CD8-positive, alpha-beta memory T cell (primary cell): ENCODE measurements at regions not wholly inside any gene's neighbourhood (a gene's known extent, or its start where the extent isn't known, plus 50 kb on each side); places are given as distances from the start of the nearest gene placed in this dataset.
"Not testable (repeated sequence)": the region's sequence is repeated elsewhere in the genome, so short reads cannot be mapped to it uniquely, and the experiment has no call there.

Source experiments
- CTCF ChIA-PET: fragments of 350-600 bp; sonication (Branson Sonifier 250); formaldehyde crosslinking; loops from one replicate; lab custom pipeline; 2021; ENCODE audit warnings: antibody characterized with exemption; lab: Charles Lee
- POLR2A ChIA-PET: fragments of 350-600 bp; sonication (Branson Sonifier 250); formaldehyde crosslinking; loops from one replicate; lab custom pipeline; 2021; ENCODE audit warnings: antibody characterized with exemption; lab: Charles Lee
- DNase-seq, 5 donors: peaks; one replicate each; pipeline versions ENCODE4 v3.0.0 to v3.0.0-alpha.2; 2020 to 2022; ENCODE audit warnings: mixed read lengths in 1 of 5
- H3K27ac ChIP-seq: one replicate; pipeline ENCODE4 v1.7.0; 2013; ENCODE audit warnings: low read depth, mild to moderate bottlenecking, low read length, moderate library complexity
- H3K27me3 ChIP-seq: 2 replicates; pipeline ENCODE4 v1.7.0; 2013; ENCODE audit warnings: low read length, mild to moderate bottlenecking; ENCODE audit not compliant: insufficient read depth, poor library complexity, severe bottlenecking
- H3K36me3 ChIP-seq: 2 replicates; pipeline ENCODE4 v1.7.0; 2013; ENCODE audit warnings: mild to moderate bottlenecking, low read length, moderate library complexity; ENCODE audit not compliant: insufficient read depth
- H3K4me1 ChIP-seq: 2 replicates; pipeline ENCODE4 v1.7.0; 2013; ENCODE audit warnings: mild to moderate bottlenecking, low read length, moderate library complexity; ENCODE audit not compliant: insufficient read depth
- H3K4me3 ChIP-seq: 2 replicates; pipeline ENCODE4 v1.7.0; 2013; ENCODE audit warnings: mild to moderate bottlenecking, low read length
- H3K9me3 ChIP-seq: 2 replicates; pipeline ENCODE4 v1.7.0; 2013; ENCODE audit warnings: mild to moderate bottlenecking, low read length
- H3K27ac Mint-ChIP-seq, 8 donors: one replicate each; pipeline ENCODE4 v1.8.0; 2020 to 2021; ENCODE audit warnings: mixed read lengths in 8 of 8, mild to moderate bottlenecking in 6 of 8, inconsistent platforms in 3 of 8, moderate library complexity in 3 of 8
- H3K27me3 Mint-ChIP-seq, 2 donors: one replicate each; pipeline ENCODE4 v1.8.0; 2020 to 2021; ENCODE audit warnings: mixed read lengths in 2 of 2, mild to moderate bottlenecking in 1 of 2, moderate library complexity in 1 of 2
- H3K36me3 Mint-ChIP-seq, 3 donors: one replicate each; pipeline ENCODE4 v1.8.0; 2020 to 2021; ENCODE audit warnings: mixed read lengths in 3 of 3, inconsistent platforms in 1 of 3, mild to moderate bottlenecking in 1 of 3
- H3K4me1 Mint-ChIP-seq, 3 donors: one replicate each; pipeline ENCODE4 v1.8.0; 2020 to 2021; ENCODE audit warnings: mixed read lengths in 3 of 3, inconsistent platforms in 1 of 3, mild to moderate bottlenecking in 1 of 3
- H3K4me3 Mint-ChIP-seq, 7 donors: one replicate each; pipeline ENCODE4 v1.8.0; 2020 to 2021; ENCODE audit warnings: mixed read lengths in 7 of 7, mild to moderate bottlenecking in 6 of 7, moderate library complexity in 4 of 7, inconsistent platforms in 2 of 7
- H3K9me3 Mint-ChIP-seq, 5 donors: one replicate each; pipeline ENCODE4 v1.8.0; 2020 to 2022; ENCODE audit warnings: mixed read lengths in 5 of 5, mild to moderate bottlenecking in 3 of 5, moderate library complexity in 2 of 5, inconsistent platforms in 1 of 5

GRCh38 chr13:18739310-18739709 lies 442.3 kb downstream of the TUBA3C start:
- no peaks in the 10 kb centered on the region for H3K36me3 ChIP-seq
- H3K4me1 ChIP-seq, result no peaks in the 10 kb centered on the region
- peaks cover 0 to 4% (median 3%) of the 10 kb centered on the region in 5 donors for H3K9me3 Mint-ChIP-seq
- ChIA-PET CTCF (no interaction called here), POLR2A (no interaction called here)
- no peak for DNase-seq
- H3K4me1 Mint-ChIP-seq, result no peaks in the 10 kb centered on the region
- H3K4me3 ChIP-seq, result no peak overlapping the region
- H3K4me3 Mint-ChIP-seq, result no peak overlapping the region
- H3K27ac Mint-ChIP-seq, result no peak overlapping the region
- H3K27me3 Mint-ChIP-seq, result no peaks in the 10 kb centered on the region
- H3K27me3 ChIP-seq, result no peaks in the 10 kb centered on the region
- H3K36me3 Mint-ChIP-seq, result no peaks in the 10 kb centered on the region
- H3K27ac ChIP-seq, result no peak overlapping the region
- no peaks in the 10 kb centered on the region for H3K9me3 ChIP-seq

GRCh38 chr13:18738086-18738485 lies 443.5 kb downstream of the TUBA3C start:
- H3K4me1 Mint-ChIP-seq, CTCF ChIA-PET, H3K27me3 Mint-ChIP-seq, H3K27ac ChIP-seq, DNase-seq, POLR2A ChIA-PET, H3K36me3 ChIP-seq, H3K9me3 ChIP-seq, H3K4me1 ChIP-seq, H3K27me3 ChIP-seq, H3K27ac Mint-ChIP-seq, H3K9me3 Mint-ChIP-seq, H3K4me3 ChIP-seq, H3K4me3 Mint-ChIP-seq, H3K36me3 Mint-ChIP-seq: not testable (repeated sequence)

GRCh38 chr13:18727138-18727537 lies 454.5 kb downstream of the TUBA3C start:
- H3K36me3 ChIP-seq, H3K4me3 Mint-ChIP-seq, H3K27me3 ChIP-seq, H3K9me3 ChIP-seq, H3K9me3 Mint-ChIP-seq, POLR2A ChIA-PET, H3K36me3 Mint-ChIP-seq, DNase-seq, H3K27ac ChIP-seq, H3K27ac Mint-ChIP-seq, H3K4me1 ChIP-seq, H3K4me1 Mint-ChIP-seq, H3K4me3 ChIP-seq, CTCF ChIA-PET, H3K27me3 Mint-ChIP-seq: not testable (repeated sequence)

- H3K27ac ChIP-seq, H3K4me1 Mint-ChIP-seq, H3K36me3 Mint-ChIP-seq, H3K4me3 Mint-ChIP-seq, DNase-seq, POLR2A ChIA-PET, H3K27ac Mint-ChIP-seq, H3K4me1 ChIP-seq, CTCF ChIA-PET, H3K27me3 ChIP-seq, H3K9me3 ChIP-seq, H3K9me3 Mint-ChIP-seq, H3K4me3 ChIP-seq, H3K36me3 ChIP-seq, H3K27me3 Mint-ChIP-seq: not testable (repeated sequence)
These were observed 455.1 kb downstream of the TUBA3C start for GRCh38 chr13:18726524-18726923.

- H3K4me3 Mint-ChIP-seq, POLR2A ChIA-PET, H3K36me3 Mint-ChIP-seq, H3K27ac ChIP-seq, H3K27ac Mint-ChIP-seq, H3K27me3 ChIP-seq, DNase-seq, H3K27me3 Mint-ChIP-seq, CTCF ChIA-PET, H3K36me3 ChIP-seq, H3K4me3 ChIP-seq, H3K9me3 Mint-ChIP-seq, H3K9me3 ChIP-seq, H3K4me1 Mint-ChIP-seq, H3K4me1 ChIP-seq: not testable (repeated sequence)
These were observed 456.3 kb downstream of the TUBA3C start for GRCh38 chr13:18725242-18725822.

GRCh38 chr13:18714889-18715288 lies 466.7 kb downstream of the TUBA3C start:
- DNase-seq, result no peak

GRCh38 chr13:18710673-18711072 lies 471.0 kb downstream of the TUBA3C start:
- POLR2A ChIA-PET, H3K27ac Mint-ChIP-seq, H3K27ac ChIP-seq, H3K36me3 ChIP-seq, H3K4me3 ChIP-seq, H3K27me3 ChIP-seq, H3K4me1 ChIP-seq, H3K9me3 Mint-ChIP-seq, H3K36me3 Mint-ChIP-seq, H3K4me1 Mint-ChIP-seq, DNase-seq, H3K9me3 ChIP-seq, H3K4me3 Mint-ChIP-seq, CTCF ChIA-PET, H3K27me3 Mint-ChIP-seq: not testable (repeated sequence)

More at GRCh38 chr13:18714889-18715288, 466.7 kb downstream of the TUBA3C start:
- no peak overlapping the region for H3K27ac Mint-ChIP-seq
- no peak overlapping the region for H3K4me3 Mint-ChIP-seq
- Histone ChIP-seq H3K27me3 (no peaks in the 10 kb centered on the region), H3K4me3 (no peak overlapping the region), H3K27ac (no peak overlapping the region), H3K36me3 (no peaks in the 10 kb centered on the region), H3K9me3 (no peaks in the 10 kb centered on the region), H3K4me1 (no peaks in the 10 kb centered on the region)
- H3K36me3 Mint-ChIP-seq, result no peaks in the 10 kb centered on the region
- CTCF ChIA-PET, result no interaction called here
- H3K9me3 Mint-ChIP-seq, result no peaks in the 10 kb centered on the region
- no peaks in the 10 kb centered on the region for H3K4me1 Mint-ChIP-seq
- no peaks in the 10 kb centered on the region for H3K27me3 Mint-ChIP-seq
- POLR2A ChIA-PET, result no interaction called here

GRCh38 chr13:18706538-18706937 lies 475.1 kb downstream of the TUBA3C start:
- H3K27ac Mint-ChIP-seq, H3K27me3 Mint-ChIP-seq, H3K4me3 ChIP-seq, H3K27me3 ChIP-seq, H3K9me3 ChIP-seq, DNase-seq, H3K4me3 Mint-ChIP-seq, H3K9me3 Mint-ChIP-seq, CTCF ChIA-PET, H3K36me3 ChIP-seq, H3K27ac ChIP-seq, H3K36me3 Mint-ChIP-seq, POLR2A ChIA-PET, H3K4me1 ChIP-seq, H3K4me1 Mint-ChIP-seq: not testable (repeated sequence)
